DMS53 (cell line): ENCODE measurements at regions not wholly inside any gene's neighbourhood (a gene's known extent, or its start where the extent isn't known, plus 50 kb on each side); places are given as distances from the start of the nearest gene placed in this dataset.
A peak's percentile ranks its signal among the peaks of the same experiment; 100 is the strongest.

Experiments
- DNase-seq: peaks from one replicate; lab custom pipeline; 2025; lab: John Stamatoyannopoulos, UW

DNA sequence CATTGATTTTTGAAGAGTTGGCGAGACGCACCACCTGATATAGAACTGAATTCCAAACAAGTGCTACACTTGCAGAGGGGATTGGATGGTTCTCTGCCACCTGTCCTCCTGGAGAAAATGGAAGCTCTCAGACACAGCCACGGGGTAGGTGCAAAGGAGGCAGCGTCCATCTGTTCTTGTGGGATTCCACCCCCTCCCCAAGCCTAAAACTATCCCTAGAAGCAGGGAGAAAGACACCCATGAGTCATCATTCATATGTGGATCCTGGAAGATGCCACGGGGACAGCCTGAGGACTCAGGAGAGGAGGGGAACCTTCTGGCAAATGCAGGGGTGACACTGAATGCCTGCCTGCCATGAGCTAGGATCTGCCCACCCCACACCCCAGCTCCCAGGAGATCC lies 171.3 kb upstream of the CST7 start:
- DNase-seq = no peak

DNA sequence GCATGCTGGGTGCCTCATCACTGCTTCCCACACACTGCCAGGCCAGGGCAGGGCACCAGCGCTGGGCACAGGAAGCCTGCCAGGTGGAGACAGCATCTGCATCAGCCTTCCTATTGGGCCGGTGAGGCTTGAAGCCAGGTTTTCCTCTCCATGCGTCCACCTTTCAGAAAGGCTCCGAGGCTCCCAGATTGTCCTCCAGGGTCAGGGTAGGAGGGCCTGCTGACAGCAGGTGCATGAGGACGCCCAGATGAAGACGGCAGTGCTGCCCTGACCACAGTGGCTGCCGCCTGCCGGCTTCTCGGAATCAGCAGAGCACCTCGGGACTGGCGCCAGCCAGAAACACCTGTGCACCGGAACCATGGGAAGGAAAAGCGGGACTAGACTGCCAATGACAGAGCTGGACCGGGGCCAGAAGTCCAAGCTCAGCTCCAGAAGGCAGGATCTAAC lies 170.5 kb upstream of the CST7 start:
- no peak for DNase-seq

DNA sequence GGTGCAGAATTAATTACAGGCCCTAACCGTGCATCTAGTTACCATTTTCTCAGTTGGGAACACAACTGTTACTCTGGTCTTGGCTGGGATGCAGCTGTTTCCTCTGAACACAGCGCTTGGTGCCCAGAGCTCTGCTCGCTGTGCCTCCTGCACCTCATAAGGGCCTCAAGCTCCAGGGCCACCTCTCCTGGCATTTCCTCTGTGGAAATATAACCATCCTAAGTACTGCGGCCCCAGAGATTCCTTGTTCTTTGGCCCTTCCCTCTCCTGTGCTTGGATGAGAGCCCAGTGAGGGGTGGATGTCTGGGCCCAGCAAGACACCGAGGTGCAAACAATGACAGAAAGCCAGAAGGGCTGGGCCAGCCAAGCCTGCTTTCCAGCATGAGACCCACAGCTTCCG lies 169.9 kb upstream of the CST7 start:
- no peak for DNase-seq

DNA sequence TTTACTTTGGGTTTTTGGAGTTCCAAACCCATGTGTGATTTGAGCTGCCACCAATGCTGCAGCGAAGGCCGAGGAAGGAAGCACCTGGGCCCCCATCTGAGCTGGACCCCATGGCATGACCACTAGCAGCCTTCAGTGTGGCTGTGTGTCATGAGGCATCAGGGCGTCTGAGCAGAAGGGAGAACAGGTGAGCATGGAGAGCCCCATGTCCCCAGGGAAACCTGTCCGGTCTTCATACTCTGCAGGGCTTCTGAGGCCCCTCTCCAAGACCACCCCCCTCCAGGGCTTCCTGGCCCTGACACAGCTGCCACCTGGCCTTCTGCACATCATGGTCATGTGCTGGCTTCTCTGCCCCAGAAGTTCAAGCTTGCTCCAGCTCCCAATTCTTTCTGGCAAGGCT lies 169.1 kb upstream of the CST7 start:
- DNase-seq = no peak

DNA sequence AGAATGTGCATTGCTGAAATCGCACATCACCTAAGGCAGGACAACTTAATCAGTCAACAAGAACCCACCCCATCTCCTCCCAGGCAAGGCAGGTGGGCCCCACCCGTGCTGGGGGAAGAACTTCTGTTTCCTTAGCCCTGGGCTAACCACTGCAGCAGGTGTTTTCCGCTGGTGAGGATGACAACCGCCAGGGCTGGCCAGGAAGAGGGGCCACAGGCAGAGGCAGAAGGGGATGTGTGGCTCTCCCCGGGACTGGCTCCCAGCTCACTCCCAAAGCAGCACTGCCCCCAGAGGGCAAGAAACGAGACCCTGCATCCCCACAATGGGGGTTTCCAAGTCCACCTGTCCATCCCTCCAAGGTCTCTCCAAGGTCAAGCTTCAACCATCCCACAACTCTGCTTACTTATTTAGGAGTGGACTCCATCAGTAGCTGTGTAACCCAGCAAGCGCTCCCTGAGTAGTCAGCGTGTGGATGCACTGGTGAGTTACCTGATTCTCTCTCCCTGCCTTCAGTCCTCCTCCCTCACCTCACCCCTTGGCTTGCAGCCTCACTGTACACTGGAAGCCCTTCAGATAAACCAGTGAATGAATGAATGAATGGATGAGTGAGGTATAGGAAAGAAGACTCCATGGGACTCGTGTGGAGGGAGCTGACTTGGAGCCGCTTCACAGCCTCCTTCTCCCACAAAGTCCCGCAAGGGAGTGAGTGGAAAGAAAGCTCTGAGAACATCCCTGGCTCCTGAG lies 168.2 kb upstream of the CST7 start:
- no peak for DNase-seq

DNA sequence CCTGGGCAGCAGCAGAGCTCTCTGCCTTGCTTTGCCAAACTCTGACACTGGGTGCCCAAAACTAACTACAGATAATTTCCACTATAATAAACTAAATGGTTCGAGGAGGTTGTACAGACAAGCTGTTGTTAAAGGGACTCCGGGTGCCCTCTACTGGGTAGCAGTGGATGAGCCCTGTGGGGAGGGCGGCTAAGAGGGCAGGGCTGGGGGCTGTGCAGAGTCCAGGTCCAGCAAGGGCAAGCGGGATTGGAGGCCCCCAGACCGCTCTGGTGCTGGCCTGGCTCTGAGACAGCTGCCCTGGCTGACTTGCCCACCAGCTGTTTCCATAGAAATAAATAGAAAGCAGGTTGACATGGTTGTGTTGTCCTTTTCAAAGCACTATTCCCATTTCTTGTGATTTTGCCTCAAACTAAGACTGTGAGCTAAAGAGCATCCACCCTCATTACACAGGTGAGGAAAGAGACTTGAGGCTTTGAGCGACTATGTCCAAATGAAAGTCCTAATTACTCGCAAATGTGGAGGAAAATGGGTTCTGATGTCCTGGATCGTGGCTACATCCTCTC lies 167.6 kb upstream of the CST7 start:
- peak; percentile 33 for DNase-seq

DNA sequence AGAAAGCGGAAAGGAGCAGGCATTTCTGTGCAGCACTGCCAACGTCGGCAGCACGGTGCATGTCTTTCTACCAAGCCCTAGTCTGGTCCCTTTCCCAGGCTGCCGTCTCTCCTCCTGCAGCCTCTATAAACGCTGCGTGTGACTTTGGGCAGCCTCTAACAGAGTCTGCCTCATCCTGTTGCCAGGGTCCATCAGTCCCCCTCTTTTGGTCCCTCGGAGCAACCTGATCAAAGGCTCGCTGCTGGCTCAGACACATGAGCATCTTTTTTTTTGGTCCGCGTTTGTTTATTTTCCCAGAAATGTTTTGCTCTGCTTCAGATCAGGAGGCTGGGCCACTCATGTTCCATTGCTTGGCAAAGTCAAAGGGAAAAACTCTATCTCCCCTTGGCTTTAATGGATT lies 166.8 kb upstream of the CST7 start:
- no peak for DNase-seq

DNA sequence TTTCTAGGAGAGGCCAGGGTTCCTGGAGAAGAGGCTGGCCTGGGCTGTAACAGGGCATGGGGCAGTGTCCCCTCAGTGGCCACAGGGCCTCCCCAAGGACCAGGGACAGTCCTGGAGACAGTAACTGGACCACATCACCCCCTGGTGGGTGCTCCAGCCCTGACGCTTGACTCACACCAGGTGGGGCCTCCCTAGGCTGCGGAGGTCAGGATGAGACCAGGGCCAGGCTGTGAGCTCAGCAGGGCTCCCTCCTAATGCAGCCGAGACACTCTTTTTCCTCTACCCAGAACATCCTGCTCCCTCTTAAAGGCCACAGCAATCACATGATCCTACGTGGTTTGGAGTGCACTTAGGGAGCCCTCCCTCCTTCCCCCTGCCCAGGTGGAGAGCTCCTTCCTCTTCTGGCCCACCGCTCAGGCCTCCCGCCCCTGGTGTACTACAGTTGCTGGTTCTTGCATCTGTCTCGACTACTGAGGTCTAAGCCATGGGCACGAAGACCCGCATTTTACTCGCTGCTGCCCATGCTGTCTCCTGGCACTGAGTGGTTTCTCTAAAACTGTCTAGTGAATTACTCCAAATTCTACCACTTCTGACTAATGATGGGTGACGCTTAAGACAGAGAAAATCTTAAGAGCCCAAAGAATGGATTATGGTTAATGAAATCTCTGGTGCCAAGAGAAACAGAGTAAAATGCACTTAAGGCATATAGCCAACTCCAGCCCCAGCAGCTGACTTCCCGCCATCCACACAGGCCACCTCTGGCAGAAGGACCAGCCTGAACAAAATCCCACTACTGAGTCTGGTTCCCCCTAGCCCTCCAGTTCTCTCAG lies 166.1 kb upstream of the CST7 start:
- no peak for DNase-seq

DNA sequence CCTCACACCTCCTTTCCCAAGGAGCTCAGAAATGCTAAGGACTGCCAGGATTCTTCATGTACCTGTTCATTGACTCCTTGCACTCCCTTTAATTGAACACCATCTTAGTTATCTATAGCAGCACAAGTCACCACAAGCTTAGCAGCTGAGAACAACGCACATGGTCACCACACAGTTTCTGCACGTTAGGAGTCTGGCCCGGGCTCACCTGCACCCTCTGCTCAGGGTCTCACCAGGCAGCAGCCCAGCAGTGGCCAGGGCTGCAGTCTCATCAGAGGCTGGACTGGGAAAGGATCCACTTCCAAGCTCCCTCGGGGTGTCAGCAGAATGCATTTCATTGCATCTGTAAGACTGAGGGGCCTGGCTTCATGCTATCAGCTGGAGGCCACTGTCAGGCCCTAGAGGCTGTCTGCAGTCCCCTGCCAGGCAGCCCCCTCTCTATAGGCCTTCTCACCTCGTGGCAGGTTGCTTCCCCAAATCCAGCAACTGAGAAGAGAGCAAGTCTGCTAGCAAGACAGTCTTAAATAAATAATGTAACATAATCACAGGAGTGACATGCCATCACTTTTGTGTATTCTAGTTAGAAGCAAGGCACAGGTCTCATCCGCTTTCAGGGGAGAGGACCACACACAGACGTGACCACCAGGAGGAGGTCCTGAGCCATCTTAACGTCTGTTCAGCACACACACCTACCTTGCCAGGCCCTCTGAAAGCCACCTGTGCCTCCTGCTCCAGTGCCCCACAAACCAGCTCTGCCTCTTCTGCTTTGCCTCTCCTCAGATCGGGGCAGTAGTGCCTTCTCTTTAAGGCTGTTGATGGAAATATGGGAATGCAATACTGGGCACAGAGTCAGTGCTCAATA lies 165.2 kb upstream of the CST7 start:
- DNase-seq = peak; percentile 23

DNA sequence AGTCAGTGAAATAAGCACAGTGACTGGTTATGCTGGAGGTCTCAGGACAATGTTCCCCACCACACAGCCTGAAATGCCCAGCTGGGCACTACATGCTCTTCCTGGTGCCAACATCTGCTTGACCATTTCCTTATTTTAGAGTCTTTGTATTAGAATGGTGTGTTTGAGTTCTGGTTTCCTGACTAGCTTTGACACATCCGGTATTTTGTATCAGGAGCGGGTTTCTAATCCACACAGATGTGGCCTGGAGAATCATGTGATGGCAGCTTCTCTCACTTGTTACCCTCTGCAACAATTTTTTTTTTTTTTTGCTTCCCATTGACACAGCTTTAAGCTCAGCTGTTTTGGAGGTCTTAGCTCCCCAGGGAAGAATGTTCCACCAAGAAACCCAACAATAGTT lies 164.5 kb upstream of the CST7 start:
- DNase-seq = no peak

DNA sequence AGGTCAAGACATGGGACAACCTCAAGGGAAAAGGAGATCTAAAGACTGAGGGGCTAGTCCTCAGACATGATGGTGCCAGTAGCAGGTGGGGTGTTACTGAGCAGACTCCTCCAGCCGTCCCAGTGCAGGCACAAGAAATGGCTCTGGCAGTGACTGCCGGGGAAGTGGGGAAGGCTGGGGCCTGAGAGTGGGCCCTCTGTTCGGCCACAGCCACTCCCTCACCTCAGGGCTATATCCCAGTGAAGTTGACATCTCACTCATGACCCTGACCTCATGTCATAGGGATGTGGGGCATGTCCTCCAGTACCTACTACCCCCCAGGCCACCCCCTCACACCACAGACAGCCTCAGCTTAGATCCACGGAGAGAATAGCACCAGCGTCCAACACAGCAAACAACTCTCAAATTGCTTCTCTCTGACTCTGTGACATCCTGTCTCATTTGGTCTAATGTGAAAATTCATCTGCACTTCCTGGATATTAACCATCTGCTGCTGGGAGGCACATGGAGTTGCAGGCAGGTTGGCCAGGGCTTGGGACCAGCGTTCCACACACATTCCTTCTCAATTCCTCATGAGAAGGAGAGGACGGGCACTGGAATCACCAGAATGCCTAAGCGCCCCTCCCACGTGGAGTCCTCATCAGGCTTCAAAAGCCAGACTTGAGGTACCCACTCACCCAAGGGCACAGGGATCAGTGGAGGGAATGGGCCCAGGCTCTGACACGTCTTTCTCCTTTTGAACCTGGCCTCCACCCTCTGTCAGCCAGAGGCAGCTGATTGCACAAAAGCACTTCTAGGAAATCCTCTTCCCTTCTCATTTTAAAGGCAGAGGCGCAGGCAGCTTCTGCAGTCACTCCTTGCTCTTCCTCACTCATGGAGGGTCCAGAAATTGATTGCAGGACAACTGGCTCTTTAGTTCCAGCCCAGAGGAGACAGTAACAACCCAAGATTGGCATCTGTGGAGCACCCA lies 163.6 kb upstream of the CST7 start:
- DNase-seq = no peak

DNA sequence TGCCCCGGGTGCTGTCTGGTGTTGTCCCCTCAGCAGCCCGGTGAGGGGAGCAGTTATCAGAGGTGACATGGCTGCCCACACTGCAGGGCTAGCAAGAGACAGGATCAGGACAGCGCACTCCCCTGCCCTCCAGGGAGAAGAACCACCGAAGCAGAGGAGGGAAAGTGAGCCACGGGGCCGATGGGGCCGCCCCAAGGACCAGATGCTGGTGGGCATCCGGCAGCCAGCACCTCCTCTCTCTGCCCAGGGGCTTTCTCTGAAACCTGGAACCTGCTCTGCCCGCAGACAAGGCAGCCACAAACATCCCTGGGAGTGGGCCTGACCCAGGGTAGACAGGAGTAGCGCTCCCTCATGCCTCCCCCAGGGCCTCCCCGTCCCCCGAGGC lies 163.0 kb upstream of the CST7 start:
- DNase-seq = no peak

DNA sequence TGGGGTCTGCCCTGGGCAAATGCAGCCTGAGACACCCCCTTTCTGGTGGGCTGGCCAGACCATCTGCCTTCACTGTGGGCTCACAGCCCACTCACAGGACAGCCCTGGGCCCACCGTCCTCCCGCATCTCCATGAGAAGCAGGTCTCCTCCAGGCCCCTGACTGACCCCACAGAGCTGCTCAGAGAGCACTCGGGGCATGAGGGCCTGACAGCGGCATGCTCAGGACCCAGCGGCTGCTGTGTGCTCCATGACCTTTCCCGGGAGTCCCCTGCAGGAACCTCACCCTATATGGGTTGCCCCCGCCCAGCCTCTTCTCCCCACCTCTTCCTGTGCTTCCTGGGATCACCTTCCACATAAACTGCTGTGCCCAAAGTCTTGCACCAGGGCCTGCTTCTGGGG lies 162.4 kb upstream of the CST7 start:
- DNase-seq = no peak

DNA sequence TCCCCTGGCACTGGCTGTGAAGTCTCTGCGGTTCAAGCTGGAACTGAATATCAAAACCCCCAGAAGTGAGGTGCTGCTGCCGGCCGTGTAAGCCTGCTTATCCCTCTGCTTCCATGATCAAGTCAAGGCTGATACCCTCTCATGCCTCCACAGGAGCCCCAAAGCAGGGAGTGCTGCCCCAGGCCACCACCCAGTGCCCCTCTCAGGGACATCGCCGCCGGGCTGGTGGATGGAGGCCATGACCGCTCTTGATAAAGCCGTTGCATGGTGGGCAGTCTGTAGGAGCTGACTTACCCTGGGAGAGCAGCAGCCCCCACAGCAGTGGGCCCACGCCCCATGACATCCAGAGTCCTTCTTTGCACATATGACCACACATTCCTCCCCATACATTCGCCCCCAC lies 162.0 kb upstream of the CST7 start:
- DNase-seq = no peak

DNA sequence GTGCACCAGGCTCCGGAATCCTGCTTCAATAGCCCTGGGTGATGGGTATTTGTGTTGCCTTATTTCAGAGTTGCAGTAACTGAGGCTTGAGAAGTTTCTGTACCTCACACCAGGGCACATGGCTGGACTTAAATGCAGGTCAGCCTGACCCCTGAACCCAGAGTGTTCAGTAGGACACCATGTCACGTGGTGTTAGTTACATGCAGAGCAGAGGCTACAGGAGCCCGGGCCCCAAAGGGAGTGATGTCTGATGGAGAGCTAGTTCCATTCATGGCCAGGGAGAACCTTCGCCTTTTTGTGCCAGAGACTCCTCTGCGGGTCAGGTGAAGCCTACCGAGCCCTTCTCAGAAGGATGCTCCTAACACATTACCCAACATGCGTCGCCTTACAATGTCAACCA lies 161.4 kb upstream of the CST7 start:
- DNase-seq = no peak

DNA sequence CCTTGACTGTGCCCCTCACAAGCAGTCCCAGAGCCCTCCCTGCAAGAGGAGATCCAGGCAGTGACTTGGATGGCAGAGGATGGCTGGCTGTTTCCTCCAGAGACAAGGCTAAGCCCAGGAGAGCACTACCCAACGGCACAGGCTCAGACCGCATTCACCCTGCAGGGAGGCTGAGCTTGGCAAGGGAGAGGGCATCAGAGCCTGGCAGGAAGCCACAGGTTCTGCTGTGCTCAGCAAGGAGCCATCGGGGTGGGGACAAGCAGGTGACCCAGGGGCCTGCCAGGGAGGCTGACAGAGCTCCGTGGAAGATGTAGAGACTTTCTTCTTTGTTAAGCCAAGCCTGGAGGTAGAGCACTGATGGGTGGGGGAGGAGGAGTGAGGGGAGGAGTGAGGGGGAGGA lies 159.2 kb upstream of the CST7 start:
- DNase-seq = no peak

DNA sequence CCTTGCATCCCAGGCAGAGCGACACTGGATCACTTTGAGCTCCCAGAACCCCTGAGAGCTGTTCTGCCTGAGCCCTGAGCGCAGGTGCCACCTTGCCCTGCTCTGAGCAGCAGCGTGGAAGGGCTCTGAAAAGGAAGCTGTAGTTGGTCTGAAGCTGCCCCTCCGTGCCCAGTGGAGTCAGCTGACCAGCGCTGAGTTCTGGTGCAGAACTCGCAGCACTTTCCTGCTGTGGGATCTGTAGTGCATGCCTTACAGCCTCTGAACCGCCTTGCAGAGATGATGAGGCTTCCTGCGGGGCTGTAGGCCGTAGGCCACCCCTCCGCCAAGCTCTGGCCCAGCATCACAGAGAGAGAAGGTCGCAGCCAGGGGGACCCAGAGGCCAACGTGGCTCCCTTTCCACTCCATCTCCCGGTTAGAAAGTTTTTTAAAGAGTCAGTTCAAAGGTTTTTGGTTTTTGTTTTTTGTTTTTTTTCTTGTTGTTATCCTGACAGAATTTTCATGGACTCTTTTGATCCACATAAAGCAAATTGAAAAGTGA lies 158.3 kb upstream of the CST7 start:
- DNase-seq = no peak

DNA sequence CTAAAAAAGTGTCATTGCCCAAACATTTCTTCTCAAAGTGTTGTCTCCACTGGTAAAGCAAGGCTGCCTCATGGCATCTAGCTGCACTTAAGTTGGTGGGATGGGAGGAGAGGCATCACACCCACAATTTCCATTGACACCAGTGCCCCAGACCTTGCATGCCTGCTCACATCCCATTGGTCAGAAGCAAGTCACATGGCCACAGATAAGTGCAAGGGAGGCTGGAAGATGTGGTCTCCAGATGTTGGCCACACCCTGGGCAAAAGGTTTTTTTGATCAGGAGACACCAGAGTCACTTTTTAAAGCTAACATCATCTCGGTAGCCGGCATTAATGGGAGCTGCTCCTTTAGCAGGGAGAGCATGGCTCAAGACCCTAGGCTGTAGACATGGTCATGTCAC lies 157.1 kb upstream of the CST7 start:
- no peak for DNase-seq

DNA sequence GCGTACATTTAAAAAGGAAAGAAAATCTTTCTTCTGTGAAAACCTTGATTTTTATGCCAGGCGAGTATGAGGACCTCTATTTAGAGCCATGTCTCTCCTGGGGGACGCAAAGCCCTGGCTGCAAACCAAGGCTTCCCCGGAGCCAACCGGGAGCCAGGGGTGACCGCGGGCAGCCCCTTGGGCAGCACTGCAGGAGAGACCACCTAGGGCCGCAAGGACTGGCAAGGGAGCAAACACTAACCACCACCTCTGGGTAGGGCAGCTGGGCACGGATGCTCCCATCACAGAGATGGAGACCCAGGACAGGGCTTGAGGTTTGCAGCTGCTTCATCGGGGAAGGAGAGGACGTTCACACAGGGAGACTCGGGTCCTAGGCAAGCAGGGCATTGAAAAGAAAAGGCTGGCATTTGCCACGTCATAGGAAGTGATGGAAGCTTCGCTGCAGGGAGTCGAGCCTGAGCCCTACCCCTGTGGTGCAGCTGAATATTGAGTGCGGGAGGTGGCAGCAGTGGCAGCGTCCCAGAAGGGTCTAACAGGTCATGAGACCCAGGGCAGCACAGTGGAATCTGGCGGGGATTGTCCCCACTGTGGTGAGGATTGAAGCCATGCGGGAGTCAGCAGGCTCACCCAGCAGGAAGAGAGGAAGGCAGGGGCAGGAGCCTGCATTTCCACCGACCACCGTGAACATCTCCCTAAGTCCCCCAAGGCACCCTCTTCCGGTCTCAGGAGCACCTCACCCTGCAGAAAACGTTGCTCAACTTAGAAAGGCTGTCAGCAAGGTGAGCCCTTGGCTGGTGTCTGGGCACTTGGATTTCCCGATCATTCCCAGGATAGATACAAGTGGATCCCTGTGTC lies 156.2 kb upstream of the CST7 start:
- DNase-seq = no peak

DNA sequence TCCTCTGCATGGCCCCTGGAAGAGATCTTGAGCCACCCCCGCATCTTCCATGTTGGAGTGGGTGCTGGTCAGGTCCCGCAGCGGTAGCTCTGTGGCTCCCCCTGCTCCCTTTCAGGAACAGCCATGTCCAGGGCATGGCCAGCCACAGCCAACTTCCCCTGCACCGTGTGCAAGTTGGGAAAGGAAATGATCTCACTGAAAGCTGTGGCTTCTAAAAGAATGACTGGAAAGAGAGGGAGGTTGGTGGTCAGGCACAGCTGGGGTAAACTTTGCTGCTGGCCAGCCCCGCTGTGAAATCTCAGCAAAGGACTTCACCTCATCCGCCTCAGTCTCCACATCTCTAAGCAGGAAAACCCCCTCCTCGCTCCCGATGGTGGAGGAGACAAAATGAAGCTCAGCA lies 153.6 kb upstream of the CST7 start:
- DNase-seq = no peak
